ENCODE measurements at regions not wholly inside any gene's neighbourhood (a gene's known extent, or its start where the extent isn't known, plus 50 kb on each side); places are given as distances from the start of the nearest gene placed in this dataset.

GRCh38 chr4:63430105-63430504 is 979.1 kb downstream of the TECRL start:
- TF ChIP-seq POLR2AphosphoS5 (IDR thresholded peaks at IDR 0.05) = no peak
- TF ChIP-seq POLR2A (IDR thresholded peaks at IDR 0.05) = no peak
- no peak for TF ChIP-seq CTCF (IDR thresholded peaks at IDR 0.05 in 8 of 11, conservative IDR thresholded peaks at IDR 0.05 in 3 of 11)
